ENCODE measurements at regions not wholly inside any gene's neighbourhood (a gene's known extent, or its start where the extent isn't known, plus 50 kb on each side); places are given as distances from the start of the nearest gene placed in this dataset.
"Not testable (repeated sequence)": the region's sequence is repeated elsewhere in the genome, so short reads cannot be mapped to it uniquely, and the experiment has no call there.

DNA sequence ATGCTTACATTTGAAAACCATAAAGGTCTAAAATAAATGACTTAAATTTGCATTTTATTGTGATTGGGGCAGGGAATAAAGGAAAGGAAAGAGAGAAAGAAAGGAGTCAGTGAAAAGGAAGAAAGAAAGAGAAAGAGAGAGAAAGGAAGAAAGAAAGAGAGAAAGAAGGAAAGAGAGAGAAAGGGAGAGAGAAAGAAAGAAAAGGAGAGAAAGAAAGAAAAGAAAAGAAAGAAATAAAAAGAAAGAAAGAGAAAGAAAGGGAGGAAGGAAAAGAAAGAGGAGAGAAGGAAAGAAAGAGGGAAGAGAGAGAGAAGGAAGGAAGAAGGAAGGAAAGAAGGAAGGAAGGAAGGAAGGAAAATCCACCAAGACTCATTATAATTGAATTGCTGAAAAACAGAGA is 222.8 kb downstream of the RMST start:
- in situ Hi-C loops (cut with MboI; ENCODE audit: low pct_unique_long_range_greater_than_20kb, low sequenced_read_pairs), result no loop called here
- no peak for DNase-seq

DNA sequence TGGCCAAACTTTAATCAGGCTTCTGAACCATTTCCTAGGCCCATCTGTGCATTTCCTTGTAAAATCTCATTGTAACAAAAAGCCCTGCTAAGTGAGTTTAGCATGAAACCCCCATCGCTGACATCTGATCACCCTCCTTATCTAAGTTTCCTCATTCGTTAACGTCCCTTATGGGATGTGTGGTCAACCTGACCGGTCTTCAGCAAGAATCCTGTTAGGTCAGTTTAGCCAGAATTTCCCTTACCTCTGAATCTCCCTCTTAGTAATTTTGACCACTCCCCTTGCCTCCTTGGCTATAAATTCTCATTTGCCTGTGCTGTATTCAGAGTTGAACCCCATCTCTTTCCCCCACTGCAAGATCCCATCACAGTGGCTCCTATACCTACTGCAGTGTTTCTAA is 239.3 kb downstream of the RMST start:
- in situ Hi-C loops (cut with MboI; ENCODE audit: low pct_unique_long_range_greater_than_20kb, low sequenced_read_pairs), result no loop called here
- DNase-seq, result no peak

DNA sequence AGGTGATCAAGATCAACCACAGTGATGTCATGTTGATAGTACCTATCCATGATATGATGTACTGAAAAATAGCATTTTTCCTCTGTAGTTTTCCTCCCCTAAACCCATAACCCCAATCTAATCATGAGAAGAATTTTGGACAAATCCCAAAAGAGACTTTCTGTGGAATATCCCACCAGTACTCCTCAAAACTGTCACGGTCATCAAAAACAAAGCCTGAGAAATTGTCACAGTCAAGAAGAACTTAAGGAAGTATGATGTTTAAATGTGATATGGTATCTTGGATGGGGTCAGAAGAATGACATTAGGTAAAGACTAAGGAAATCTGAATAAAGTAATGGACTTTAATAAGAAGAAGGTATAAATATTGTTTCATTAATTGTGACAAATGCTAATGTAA is 248.8 kb downstream of the RMST start:
- no peak for DNase-seq
- in situ Hi-C loops (cut with MboI; ENCODE audit: low pct_unique_long_range_greater_than_20kb, low sequenced_read_pairs), result no loop called here

DNA sequence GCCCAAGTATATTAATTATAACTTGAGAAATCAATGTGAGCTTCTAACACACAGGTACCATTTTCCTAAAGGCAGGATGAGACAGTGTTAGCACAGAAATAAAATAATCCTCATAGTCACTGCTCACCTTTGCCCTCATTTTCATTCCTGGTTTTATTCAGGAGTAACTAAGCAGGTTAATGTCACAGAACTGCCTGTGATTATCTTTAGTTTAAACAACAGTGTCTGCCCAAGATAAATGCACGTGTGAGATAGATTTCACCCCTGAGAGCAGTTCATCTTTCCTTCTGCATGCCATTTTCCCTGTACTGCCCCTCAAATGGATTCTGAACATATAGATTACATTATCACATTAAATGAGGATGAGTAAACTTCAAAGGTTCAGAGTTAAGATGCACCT is 250.7 kb downstream of the RMST start:
- DNase-seq, result no peak
- in situ Hi-C loops (cut with MboI; ENCODE audit: low pct_unique_long_range_greater_than_20kb, low sequenced_read_pairs), result no loop called here

DNA sequence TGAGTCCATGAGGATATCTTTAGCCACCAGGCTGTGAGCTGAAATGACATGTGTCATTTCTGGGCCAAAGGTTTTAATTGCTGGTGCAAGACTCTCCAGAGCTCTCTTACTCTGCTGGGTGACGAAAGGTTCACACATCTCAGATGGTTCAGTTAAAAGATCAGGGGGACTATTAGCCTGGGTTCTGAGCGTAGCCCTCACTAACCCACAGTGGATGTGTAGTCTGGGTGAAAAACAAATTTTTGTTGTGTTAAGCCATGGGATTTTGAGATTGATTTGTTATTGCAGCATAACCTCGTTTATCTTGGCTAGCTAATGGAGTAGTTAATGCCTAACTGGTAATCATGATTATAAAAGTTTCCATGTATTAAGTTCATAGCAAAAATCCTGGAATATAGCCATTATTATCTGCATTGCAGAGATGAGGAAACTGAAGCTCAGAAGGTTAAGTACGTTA is 251.5 kb downstream of the RMST start:
- DNase-seq, result no peak
- in situ Hi-C loops (cut with MboI; ENCODE audit: low pct_unique_long_range_greater_than_20kb, low sequenced_read_pairs), result no loop called here

DNA sequence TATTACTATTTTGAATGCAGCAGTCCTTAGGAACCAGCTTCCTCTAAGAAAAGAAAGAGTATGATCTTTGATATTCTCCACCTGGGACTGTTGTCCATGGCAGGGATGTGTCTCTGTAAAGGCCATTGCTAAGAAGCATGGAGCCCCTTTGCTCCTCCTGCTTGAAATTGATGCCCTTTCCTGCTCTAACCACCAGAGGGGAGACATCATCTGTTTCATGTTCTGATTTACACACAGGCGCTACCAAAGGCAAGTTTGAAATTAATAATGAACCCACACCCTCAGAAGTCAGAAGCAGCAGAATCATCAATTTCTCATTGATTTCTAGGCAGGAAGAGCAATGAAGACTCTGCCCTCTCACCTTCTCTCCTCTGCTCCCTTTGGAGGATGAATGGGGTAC is 253.8 kb downstream of the RMST start:
- in situ Hi-C loops (cut with MboI; ENCODE audit: low pct_unique_long_range_greater_than_20kb, low sequenced_read_pairs), result no loop called here
- DNase-seq, result peak; percentile 3

DNA sequence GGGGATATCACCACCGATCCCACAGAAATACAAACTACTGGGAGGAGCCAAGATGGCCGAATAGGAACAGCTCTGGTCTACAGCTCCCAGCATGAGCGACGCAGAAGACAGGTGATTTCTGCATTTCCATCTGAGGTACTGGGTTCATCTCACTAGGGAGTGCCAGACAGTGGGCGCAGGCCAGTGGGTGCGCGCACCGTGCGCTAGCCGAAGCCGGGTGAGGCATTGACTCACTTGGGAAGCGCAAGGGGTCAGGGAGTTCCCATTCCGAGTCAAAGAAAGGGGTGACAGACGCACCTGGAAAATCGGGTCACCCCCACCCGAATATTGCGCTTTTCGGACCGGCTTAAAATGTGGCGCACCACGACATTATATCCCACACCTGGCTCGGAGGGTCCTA is 261.2 kb downstream of the RMST start:
- in situ Hi-C loops (cut with MboI; ENCODE audit: low pct_unique_long_range_greater_than_20kb, low sequenced_read_pairs); DNase-seq: not testable (repeated sequence)

DNA sequence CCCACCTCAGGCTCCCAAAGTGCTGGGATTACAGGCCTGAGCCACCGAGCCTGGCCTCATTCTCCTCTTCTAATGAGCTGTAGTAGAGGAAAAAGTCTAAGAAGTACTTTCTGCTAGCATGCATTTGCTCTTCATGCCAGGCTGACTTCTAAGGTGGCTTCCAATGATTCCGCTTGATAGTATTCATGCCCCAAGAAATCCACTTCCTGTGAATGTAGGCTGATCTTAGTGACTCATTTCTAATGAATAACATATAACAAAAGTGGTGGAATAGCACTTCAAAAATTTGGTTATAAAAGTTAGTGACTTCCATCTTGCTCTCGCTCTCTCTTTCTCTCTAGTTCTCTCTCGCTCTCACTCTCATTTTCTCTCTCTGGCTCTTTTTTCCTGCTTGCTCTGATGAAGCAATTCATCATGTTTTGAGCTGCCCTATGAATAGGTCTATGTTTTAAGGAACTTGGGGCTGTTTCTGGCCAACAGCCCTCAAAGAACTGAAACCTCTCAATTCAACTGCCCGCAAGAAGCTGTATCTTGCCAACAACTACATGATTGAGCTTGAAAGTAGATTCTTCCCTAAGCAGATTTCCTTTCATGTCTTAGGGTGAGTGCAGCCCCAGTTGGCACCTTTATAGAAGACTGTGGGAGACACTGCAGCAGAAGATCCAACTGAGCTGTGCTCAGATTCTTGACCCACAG is 282.9 kb downstream of the RMST start:
- DNase-seq, result no peak
- in situ Hi-C loops (cut with MboI; ENCODE audit: low pct_unique_long_range_greater_than_20kb, low sequenced_read_pairs), result no loop called here

DNA sequence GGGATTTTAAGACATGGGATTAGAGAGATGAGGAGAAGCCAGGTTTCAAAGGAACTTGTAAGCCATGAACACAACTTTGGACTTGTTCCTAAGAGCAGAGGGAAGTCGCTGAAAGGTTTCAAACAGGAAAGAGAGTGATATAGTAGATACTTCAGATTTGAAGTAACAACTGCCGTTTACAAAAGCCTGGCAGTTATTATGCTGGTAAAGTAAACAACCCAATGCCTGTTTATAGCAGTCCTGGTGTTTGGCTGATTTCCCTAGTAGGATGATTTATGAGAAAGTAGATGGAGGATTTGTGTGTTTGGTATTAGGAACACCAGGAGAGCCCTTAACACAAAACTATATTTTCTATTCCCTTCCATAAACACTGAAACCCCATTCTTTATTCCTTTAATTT is 285.7 kb downstream of the RMST start:
- no peak for DNase-seq
- in situ Hi-C loops (cut with MboI; ENCODE audit: low pct_unique_long_range_greater_than_20kb, low sequenced_read_pairs), result no loop called here

DNA sequence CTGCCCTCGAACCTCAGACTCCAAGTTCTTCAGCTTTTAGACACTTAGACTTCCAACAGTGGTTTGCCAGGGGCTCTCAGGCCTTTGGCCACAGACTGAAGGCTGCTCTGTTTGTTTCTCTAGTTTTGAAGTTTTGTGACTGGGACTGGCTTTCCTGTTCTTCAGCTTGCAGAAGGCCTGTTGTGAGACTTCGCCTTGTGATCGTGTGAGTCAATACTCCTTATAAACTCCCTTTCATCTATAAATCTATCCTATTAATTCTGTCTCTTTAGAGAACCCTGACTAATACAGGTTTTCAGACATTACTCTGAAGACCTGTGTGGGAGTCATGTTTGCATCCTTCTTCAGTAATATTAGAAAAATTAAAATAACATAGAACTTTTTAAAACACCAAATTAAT is 289.1 kb downstream of the RMST start:
- in situ Hi-C loops (cut with MboI; ENCODE audit: low pct_unique_long_range_greater_than_20kb, low sequenced_read_pairs), result no loop called here
- no peak for DNase-seq

DNA sequence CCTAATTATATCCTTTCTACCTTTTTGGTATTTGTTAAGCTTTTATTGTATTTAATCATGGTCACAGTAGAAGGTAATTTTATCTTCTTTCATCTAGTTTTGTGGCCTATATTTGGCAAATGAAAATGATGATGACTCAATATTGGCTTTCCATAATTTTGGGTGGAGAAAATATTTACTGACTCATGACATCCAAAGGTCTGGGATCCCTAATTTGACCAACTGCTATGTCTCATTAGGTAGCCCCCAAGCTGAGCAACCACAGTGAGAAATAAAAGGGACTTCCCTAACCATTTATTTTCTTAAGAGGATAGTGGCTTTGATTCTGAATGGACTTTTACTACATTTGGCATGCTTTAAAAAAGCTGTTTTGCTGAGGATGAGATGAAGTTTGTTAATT is 289.5 kb downstream of the RMST start:
- DNase-seq, result no peak
- in situ Hi-C loops (cut with MboI; ENCODE audit: low pct_unique_long_range_greater_than_20kb, low sequenced_read_pairs), result no loop called here

DNA sequence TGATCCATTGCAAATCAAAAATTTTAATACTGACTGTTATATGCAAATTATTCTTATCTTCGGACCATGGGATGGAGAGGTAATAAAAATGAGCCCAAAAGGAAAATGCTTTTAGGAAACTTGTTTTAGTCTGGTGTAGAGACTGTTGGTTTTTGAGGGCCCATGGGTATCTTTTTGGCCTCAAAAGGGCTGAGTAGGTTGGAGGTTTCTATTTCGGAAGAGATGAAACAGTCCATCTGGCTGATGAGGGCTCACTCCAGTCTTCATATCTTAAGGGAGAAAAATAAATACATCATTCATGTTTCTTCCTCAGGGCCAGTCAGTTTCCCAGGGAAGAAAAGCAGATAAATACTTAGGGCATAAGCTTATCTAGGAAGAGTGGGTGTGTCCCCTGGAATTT is 290.7 kb downstream of the RMST start:
- in situ Hi-C loops (cut with MboI; ENCODE audit: low pct_unique_long_range_greater_than_20kb, low sequenced_read_pairs), result no loop called here
- DNase-seq, result no peak

DNA sequence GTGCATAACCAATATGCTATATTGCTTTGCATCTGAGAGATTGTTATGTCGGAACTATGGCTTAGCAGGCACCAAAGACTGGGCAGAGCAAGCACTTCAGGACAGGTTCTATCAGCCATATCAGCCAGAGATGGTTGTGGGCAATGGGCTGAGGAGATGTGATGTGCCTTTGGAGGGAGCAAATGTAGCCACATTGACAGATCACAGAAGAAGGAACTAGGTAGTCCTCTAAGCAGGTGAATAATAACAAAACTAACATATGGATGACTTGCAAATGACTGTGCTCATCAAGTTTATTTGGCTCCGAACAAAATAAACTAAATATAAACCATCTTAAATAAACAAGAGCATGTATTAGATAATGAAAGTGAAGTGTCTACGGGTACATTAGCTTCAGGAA is 291.7 kb downstream of the RMST start:
- no peak for DNase-seq
- in situ Hi-C loops (cut with MboI; ENCODE audit: low pct_unique_long_range_greater_than_20kb, low sequenced_read_pairs), result no loop called here

DNA sequence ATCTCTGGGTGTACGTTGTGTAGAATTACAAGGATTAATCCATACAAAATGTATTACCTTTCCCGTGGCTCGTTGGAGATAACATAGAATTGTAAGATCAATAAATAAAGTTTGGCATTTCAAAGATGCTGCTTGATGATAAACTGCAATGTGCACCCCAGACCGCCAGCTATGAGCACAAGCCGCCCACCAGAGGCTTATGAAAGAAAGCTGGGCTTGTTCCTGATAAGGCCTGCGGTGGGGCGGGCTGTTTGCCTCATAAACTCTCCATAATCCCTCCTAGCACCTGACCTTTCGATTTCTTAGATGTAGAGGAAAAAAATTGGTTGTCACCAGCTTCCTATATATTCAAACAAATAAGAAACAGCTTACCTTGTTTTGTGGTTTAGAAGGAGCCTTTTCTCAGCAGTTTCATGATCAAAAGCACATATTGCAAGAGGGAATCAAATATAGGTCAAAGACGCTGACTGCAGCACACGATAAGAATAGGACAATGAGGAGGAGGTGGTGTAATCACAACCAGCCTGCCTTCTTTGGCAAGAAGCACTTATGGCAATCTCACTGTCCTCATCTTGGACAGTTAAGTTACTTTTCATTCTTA is 293.6 kb downstream of the RMST start:
- in situ Hi-C loops (cut with MboI; ENCODE audit: low pct_unique_long_range_greater_than_20kb, low sequenced_read_pairs), result no loop called here
- no peak for DNase-seq

DNA sequence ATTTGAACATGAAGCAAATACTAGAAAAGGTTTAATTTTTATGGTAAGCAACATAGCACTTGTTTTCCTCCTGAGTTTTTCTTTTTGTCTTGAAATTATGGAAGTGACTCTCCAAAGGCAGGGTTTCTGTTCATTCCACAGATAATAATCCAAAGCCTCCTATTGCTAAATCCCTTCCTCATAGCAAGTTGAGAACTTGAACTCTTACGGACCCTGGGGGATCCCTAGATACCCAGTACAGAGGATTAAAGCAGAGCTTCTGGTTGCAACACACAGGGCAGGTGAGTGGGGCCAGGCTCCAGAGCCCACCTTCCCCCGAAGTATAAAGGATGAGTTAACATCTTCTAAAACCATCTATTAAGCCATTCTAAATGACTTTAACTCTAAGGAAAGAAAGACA is 294.1 kb downstream of the RMST start:
- in situ Hi-C loops (cut with MboI; ENCODE audit: low pct_unique_long_range_greater_than_20kb, low sequenced_read_pairs), result no loop called here
- DNase-seq, result no peak

DNA sequence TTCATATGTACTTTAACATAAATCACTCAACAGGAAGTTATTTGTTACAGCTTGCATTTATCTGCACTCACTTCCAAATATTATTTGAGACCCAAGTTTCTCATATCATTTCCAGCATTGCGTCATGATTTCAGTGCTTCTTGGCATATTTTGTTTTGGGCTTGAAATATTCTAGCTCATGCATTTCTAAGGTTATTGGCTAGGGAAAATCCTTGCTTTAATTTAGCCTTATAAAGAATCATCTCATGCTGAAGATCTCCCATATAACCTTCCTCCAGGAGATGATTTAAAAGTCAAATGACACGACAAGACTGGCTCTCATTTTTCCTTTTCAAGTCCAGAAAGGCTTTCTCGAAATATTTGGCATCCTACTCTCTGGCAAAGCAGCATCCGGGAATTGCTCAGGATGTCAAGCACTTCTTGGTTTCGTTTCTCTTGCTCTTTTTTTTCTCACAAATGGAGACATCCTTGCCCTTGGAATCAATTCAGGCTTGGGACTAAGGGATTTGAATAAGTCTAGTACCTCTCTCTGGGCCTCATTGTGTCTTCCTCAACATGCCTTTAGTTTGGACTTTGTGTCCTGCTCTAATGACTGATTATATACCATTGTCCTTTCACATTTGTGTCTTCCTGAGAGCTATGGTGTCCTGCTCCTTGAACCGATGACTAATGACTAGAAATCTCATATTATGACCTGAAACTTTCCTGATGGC is 295.0 kb downstream of the RMST start:
- in situ Hi-C loops (cut with MboI; ENCODE audit: low pct_unique_long_range_greater_than_20kb, low sequenced_read_pairs), result no loop called here
- DNase-seq, result no peak

DNA sequence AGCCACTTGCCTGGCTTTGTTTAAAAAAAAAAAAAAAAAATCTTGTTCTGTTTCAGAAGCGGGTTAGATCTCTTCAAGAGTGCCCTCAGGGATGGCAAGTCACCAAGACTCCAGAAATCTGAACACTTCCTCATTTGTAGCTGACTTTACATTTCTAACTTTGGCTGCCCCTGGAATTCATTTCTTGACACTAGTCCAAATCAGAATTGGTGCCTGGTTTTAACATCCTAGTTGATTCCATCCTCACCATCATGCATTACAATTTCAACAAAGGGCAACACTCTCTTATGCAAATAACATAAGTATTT is 295.5 kb downstream of the RMST start:
- in situ Hi-C loops (cut with MboI; ENCODE audit: low pct_unique_long_range_greater_than_20kb, low sequenced_read_pairs), result no loop called here

DNA sequence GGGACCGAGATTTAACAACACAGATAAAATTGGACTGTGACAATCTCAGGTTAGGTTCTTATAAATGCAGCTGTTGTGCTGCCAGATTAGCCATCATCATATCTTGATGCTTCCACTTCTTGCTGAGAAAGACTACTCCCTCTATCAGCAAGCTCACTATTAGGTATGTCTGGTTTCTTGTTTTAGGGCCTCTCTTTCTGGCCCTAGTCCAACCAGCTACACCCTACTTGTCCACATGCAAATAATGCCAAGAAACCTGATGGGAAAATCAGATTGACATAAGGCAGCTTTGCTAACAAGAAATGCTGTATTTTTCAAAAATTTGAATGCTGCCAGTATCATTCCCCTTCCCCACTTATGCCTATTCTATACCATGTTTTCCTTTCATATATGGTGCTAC is 296.0 kb downstream of the RMST start:
- no peak for DNase-seq
- in situ Hi-C loops (cut with MboI; ENCODE audit: low pct_unique_long_range_greater_than_20kb, low sequenced_read_pairs), result no loop called here

More for the DNA sequence above, 295.5 kb downstream of the RMST start:
- no peak for DNase-seq

DNA sequence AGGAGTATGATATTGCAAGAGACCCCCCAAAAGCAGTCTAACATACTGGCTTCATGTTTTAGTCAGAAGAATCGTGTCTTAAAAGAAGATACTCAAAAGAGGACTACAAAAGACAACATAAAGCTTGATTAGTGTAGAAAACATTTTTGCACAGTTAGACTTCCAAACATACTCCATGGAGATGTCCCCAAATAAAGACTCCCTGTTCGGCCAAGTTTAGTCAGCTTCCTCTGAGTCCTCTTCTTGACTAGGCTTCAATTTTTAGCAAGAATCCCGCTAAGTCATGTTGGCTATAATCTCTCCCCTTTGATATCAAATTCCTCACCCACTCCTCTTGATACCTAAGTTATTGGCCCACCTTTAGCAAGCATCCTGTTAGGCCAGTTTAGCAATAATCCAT is 298.0 kb downstream of the RMST start:
- in situ Hi-C loops (cut with MboI; ENCODE audit: low pct_unique_long_range_greater_than_20kb, low sequenced_read_pairs), result no loop called here
- DNase-seq, result no peak

DNA sequence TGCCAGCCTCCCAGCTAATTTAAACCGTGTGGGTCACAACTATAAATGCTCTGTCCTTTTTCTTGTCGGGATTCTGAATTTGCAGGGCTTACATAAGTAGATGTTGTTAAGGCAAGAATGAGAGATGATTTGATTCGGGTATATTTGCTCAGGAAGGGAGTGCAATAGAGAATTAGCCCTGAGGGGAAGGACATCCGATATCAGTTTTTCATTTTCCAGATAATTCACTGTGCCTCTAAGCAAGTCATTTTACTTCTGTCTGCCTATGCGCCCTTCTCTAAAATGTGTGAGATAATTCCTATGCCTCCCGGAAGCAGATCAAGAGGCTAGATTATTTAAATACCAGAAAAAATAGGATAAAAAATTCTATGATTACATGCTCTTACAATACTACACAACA is 300.5 kb downstream of the RMST start:
- DNase-seq, result no peak
- in situ Hi-C loops (cut with MboI; ENCODE audit: low pct_unique_long_range_greater_than_20kb, low sequenced_read_pairs), result no loop called here

DNA sequence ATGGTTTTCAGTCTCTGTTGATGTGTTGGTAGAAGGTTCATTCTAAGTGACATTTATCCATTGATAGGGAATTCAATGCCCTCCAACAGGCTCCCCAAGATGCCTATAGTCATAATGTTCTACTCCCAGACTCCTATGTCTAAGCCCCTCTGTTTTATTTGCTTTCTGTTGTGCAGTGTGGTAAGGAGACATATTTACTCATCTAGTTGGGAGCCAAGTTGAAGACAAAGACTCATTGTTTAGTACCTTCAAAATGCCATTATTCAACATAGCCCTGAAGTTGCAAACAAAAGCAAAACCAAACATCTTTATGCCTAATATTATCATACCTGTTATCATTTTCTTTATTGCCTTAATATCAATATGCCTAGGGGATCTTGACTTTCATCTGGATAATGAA is 302.1 kb downstream of the RMST start:
- DNase-seq, result no peak
- in situ Hi-C loops (cut with MboI; ENCODE audit: low pct_unique_long_range_greater_than_20kb, low sequenced_read_pairs), result no loop called here

All from KBM-7 (cell line).